ENCODE measurements at regions not wholly inside any gene's neighbourhood (a gene's known extent, or its start where the extent isn't known, plus 50 kb on each side); places are given as distances from the start of the nearest gene placed in this dataset.
"Not testable (repeated sequence)": the region's sequence is repeated elsewhere in the genome, so short reads cannot be mapped to it uniquely, and the experiment has no call there.

GRCh38 chr1:60251426-60251825, 177.9 kb upstream of the C1orf87 start:
- no peak for TF ChIP-seq EZH2phosphoT487 (IDR thresholded peaks at IDR 0.05; ENCODE audit: borderline replicate concordance)
- TF ChIP-seq REST (IDR thresholded peaks at IDR 0.05; ENCODE audit: low read depth), result no peak
- no peak for TF ChIP-seq CBX3 (IDR thresholded peaks at IDR 0.05; ENCODE audit: low read depth)
- no peak for TF ChIP-seq FOSL1 (IDR thresholded peaks at IDR 0.05; ENCODE audit: low read depth)
- TF ChIP-seq YY1 (IDR thresholded peaks at IDR 0.05; ENCODE audit: extremely low read depth, insufficient replicate concordance, low read depth, low read length), result no peak
- TF ChIP-seq ATF3 (IDR thresholded peaks at IDR 0.05), result no peak
- no peak for TF ChIP-seq ZFX (IDR thresholded peaks at IDR 0.05)
- no peak for TF ChIP-seq SP1 (IDR thresholded peaks at IDR 0.05; ENCODE audit: low read depth)
- no peak for TF ChIP-seq ELF1 (IDR thresholded peaks at IDR 0.05; ENCODE audit: borderline replicate concordance, low read depth)
- TF ChIP-seq POLR2AphosphoS5 (IDR thresholded peaks at IDR 0.05; ENCODE audit: low read depth, low read length), result no peak
- TF ChIP-seq CEBPB (IDR thresholded peaks at IDR 0.05; ENCODE audit: low read depth), result no peak
- no peak for TF ChIP-seq EZH2 (IDR thresholded peaks at IDR 0.05)
- TF ChIP-seq CTCF (IDR thresholded peaks at IDR 0.05 in 2 of 3, conservative IDR thresholded peaks at IDR 0.05 in 1 of 3; ENCODE audit: borderline replicate concordance in 1 of 3, insufficient read depth in 1 of 3, low read depth in 2 of 3, low read length in 2 of 3), result no peak
- TF ChIP-seq ZNF274 (IDR thresholded peaks at IDR 0.05; ENCODE audit: low read depth, low read length), result no peak
- TF ChIP-seq JUND (IDR thresholded peaks at IDR 0.05), result no peak
- TF ChIP-seq TCF7L2 (IDR thresholded peaks at IDR 0.05; ENCODE audit: borderline replicate concordance, extremely low read depth, insufficient read depth, insufficient read length), result no peak
- no peak for DNase-seq (ENCODE audit: low read depth, low spot score)
- no peaks in the 10 kb centered on the region for H3K9me3 ChIP-seq (ENCODE audit: control insufficient read depth in 1 of 2, insufficient read depth in 1 of 2, low read depth in 1 of 2, low read length in 2 of 2)
- H3K79me2 ChIP-seq (ENCODE audit: insufficient read depth, low read length), result no peaks in the 10 kb centered on the region
- no peaks in the 10 kb centered on the region for H3K27me3 ChIP-seq (ENCODE audit: insufficient read depth, low read length)
- ChIA-PET RAD21 (ENCODE audit: low non-redundant PET in 1 of 2, low total read pairs in 2 of 2, uncharacterized antibody in 2 of 2, unreplicated experiment in 2 of 2) (no interaction called here), CTCF (no interaction called here), POLR2A (no interaction called here)
- intact Hi-C loops (cut with micrococcal nuclease), result no loop called here
- ATAC-seq, result no peak
- no peaks in the 10 kb centered on the region for H3K36me3 ChIP-seq (ENCODE audit: control insufficient read depth in 1 of 2, insufficient read depth in 2 of 2, low read length in 2 of 2)
- H3K4me2 ChIP-seq (ENCODE audit: low read length), result no peak overlapping the region
- H4K20me1 ChIP-seq (ENCODE audit: insufficient read depth), result no peaks in the 10 kb centered on the region
- no TSS peak for BruUV-seq (replicated peaks)
- no peak overlapping the region for H3K4me3 ChIP-seq (replicated peaks in 1 of 2; ENCODE audit: low read depth in 1 of 2, low read length in 2 of 2)
- H3K9ac ChIP-seq (ENCODE audit: low read length), result no peak overlapping the region
- H3K27ac ChIP-seq (ENCODE audit: low read depth, low read length), result no peak overlapping the region
- H2AFZ ChIP-seq (ENCODE audit: low read depth, low read length, poor library complexity, severe bottlenecking), result no peak overlapping the region
- H3K4me1 ChIP-seq (ENCODE audit: control insufficient read depth in 1 of 2, insufficient read depth in 2 of 2, low read length in 2 of 2), result peaks cover 2 to 15% of the 10 kb centered on the region in 2 experiments; a peak in 3 of 4 replicates
- no peaks in the 10 kb centered on the region for H3K9me2 ChIP-seq (ENCODE audit: insufficient read depth)

GRCh38 chr1:60247467-60247866, 173.9 kb upstream of the C1orf87 start:
- H3K4me3 ChIP-seq (replicated peaks in 1 of 2; ENCODE audit: low read depth in 1 of 2, low read length in 2 of 2); H3K9ac ChIP-seq (ENCODE audit: low read length); H3K36me3 ChIP-seq (ENCODE audit: control insufficient read depth in 1 of 2, insufficient read depth in 2 of 2, low read length in 2 of 2); H3K27me3 ChIP-seq (ENCODE audit: insufficient read depth, low read length); H2AFZ ChIP-seq (ENCODE audit: low read depth, low read length, poor library complexity, severe bottlenecking); H3K9me3 ChIP-seq (ENCODE audit: control insufficient read depth in 1 of 2, insufficient read depth in 1 of 2, low read depth in 1 of 2, low read length in 2 of 2); CTCF ChIA-PET; BruUV-seq (replicated peaks); H3K27ac ChIP-seq (ENCODE audit: low read depth, low read length); DNase-seq (ENCODE audit: low read depth, low spot score); RAD21 ChIA-PET (ENCODE audit: low non-redundant PET in 1 of 2, low total read pairs in 2 of 2, uncharacterized antibody in 2 of 2, unreplicated experiment in 2 of 2); H3K79me2 ChIP-seq (ENCODE audit: insufficient read depth, low read length); POLR2A ChIA-PET; ATAC-seq; H3K4me1 ChIP-seq (ENCODE audit: control insufficient read depth in 1 of 2, insufficient read depth in 2 of 2, low read length in 2 of 2); H4K20me1 ChIP-seq (ENCODE audit: insufficient read depth); H3K4me2 ChIP-seq (ENCODE audit: low read length); intact Hi-C loops (cut with micrococcal nuclease); H3K9me2 ChIP-seq (ENCODE audit: insufficient read depth): not testable (repeated sequence)

Data from HCT116 (cell line).